HG03460 (cell line): ENCODE measurements at regions not wholly inside any gene's neighbourhood (a gene's known extent, or its start where the extent isn't known, plus 50 kb on each side); places are given as distances from the start of the nearest gene placed in this dataset.
"Not testable (repeated sequence)": the region's sequence is repeated elsewhere in the genome, so short reads cannot be mapped to it uniquely, and the experiment has no call there.

ENCODE experiments used
- ATAC-seq: cut with Tn5 transposase; IDR thresholded peaks from one replicate; pipeline ENCODE4 v1.9.1; 2021; ENCODE audit not compliant: unreplicated experiment

DNA sequence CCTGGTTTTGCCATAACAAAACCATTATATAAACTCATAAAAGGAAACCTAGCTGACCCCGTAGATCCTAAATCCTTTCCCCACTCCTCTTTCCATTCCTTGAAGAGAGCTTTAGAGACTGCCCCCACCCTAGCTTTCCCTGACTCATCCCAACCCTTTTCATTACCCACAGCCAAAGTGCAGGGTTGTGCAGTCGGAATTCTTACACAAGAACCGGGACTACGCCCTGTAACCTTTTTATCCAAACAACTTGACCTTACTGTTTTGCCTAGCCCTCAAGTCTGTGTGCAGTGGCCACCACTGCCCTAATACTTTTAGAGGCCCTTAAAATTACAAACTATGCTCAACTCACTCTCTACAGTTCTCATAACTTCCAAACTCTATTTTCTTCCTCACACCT, 116.0 kb upstream of the PTPN13 start:
- ATAC-seq: not testable (repeated sequence)

DNA sequence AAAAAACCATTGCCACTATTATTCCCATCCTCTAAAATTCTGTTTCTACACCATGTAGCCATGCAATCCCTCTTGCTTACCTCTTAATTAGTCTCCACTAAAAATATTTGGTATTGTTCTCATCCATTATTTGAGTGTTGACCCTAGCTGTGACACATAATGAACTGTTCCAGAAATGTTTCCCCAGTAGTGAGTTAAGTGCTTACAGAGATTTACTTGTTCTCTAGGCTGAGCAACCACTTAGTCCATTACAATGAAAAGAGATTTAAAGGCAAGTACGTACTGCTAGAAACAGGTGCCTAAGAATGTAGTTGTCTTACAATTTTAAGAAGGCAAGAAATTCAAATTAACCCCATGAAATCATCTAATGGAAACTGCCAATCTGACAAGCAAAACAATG, 112.7 kb upstream of the PTPN13 start:
- no peak for ATAC-seq

DNA sequence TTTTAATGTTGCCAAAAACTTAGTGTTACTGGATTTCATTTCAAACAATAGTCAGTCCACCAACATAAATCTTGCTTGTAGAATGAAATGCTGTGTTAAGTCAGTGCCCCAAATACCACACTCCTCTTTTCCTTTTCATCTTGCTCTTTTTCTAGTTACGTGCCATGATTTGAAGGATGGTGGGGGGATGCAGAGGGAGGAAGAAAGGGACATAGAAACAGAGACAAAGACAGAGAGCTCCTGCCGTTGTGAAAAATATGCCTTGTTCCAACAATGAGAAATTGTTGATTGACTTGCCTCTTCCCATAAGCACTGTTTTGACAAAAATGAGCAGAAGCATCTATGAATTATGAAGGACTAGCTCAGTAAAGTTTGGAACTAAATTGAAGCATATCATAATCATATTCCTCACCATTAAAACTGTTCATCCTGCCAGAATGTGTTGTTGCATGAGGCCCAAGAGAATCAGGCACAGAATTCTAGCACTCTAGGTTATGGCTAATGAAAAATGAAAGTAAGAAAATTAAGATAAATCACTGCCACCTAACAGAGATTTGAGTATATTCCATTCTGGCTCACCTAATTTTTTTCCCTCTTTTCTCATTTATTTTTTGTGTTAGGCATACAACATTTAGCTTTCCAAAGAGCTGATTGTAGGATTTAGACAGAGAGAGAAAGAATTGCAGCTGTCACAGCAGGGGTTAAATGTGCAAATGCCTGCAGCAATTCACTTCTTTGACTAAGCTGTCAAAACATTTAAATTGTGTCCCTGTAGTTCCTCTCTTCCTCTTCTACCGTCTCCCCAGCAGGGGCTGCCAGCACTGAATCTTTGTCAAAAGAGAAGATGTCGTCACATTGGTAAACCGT, 111.6 kb upstream of the PTPN13 start:
- no peak for ATAC-seq

DNA sequence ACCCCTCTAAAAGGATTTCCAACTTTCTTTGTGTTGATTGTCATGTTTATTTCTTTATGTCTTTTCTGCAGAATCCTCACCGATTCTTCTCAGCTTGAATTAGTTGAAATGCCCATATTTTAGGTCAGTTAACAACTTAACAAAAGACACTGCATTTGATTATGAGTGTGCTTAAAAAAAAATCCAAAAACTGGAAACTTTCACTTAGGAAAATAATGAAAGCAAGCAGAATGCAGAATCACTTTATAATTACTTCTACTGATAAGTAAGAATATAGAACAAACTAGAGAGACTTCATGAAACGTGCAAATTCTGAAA, 111.0 kb upstream of the PTPN13 start:
- ATAC-seq: no peak

DNA sequence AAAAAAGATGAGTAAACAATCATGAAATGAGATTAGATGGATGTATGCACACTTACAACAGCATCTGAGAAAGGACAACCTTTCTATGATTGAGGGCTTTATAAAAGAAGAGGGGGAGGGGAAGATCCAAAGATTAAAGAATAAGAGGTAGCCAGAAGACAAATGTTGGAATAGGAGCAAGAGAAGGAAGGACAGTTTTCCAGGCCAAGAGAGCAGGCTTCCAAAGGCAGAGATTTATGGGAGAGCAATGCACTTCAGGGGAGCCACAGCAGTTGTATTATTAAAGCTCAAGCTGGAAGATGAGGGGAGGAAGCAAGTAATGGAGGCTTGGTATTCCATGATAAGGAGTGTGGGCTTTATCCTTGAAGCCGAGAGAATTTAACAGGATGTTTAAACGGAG, 110.3 kb upstream of the PTPN13 start:
- ATAC-seq: no peak

DNA sequence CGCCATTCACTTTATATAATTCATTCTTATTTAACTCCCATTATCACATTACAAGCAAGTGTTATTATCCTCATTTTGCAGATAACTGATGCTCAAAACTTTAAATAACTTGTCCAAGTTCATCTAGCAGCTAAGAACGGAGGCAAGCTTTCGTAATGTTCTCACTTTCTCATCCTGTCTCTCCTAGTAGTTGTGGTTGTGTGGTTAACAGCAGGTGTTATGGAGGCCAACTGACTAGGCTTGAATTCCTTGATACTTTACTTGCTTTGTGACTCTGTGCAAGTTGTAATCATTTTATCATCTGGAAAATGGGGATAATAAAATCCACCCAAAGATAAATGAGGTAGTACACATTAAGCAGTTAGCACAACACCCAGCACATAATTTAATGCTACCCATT, 109.9 kb upstream of the PTPN13 start:
- no peak for ATAC-seq

DNA sequence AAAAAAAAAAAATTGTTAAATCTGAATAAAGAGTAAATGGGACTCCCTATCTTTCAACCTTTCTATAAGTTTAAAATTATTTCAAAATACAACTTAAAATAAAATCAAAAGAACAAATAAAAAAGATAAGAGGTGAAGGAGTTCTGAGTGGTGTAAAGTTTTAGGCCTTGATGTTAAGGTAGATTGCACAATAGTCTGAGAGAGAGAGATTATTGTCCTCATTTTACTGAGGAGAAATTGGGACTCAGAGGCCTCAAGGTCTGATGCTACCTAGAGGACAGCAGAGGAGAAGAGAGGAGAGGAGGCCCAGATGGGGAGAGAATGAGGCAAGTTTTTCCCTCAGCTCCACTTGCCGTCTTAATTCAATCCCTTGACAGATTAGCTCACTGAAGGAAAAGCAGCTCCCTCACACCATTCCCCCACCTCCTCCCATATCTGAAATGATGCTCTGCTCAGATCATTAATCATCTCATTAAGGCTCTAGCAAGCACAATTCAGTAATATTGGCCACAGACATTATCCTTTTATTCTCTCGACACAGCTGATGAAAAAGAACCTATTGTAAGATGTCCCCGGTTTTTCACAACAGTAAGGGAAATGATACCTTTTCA, 106.3 kb upstream of the PTPN13 start:
- ATAC-seq: no peak

DNA sequence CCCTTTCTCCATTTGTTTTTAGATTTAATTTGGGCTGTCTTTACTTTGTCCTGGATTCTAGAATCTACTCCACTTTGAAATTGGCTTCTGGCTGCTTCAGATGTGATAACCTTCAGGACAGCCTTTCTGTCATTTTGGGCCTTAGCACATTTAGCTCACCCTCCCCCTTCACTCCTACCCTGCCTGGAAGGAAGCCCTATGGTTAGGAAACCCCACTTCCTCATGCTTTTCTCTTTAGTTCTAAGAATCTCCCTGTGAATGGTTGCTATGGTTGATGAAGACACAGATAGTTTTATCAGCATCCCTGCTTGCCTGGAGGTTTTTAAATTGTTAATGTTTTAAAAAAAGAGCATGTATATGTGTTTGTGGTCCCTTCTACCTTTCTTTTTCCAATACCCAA, 100.7 kb upstream of the PTPN13 start:
- ATAC-seq: no peak

DNA sequence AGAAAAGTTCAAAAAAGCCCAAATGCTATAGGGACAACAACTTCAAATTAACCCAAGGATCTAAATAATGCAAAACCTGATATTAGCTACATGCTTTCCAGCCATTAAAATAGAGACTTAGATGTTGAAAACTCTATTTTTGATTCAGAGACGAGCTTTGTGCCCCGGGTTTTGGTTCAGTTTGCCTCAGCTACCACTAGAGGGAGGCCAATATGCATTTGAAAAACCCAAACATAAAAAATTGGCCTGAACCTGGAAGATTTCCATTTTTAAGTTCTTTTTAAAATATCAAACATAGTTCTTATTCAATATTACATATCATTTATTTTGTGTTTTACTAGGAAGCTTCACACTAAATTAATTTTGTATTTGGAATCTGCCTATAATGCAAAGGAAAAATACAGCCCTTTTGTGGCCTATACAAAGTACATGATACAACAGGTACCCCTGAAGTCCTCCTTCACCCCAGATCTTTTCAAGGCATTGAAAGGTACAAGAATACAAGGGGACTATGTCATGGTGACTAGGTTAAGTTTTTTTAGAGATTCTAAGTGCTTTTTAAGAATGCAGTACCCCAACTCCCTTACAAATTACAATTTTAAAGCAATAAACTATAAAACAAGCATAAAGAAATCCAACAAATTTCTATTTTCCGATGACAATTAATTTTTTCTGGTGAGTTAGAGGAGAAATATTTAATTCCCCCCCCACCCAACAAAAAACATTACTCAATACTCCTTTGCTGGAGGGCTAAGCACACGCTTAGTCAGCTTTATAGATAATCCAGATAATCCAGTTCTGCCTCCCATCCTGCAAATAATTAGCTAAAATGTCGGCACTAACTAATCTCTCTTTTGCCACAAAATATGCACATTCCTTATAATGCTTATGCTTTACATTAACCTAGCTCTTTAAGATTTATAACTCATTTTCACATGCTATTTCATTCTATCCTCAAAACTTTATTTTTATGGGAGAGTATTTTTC, 97.7 kb upstream of the PTPN13 start:
- ATAC-seq: no peak

DNA sequence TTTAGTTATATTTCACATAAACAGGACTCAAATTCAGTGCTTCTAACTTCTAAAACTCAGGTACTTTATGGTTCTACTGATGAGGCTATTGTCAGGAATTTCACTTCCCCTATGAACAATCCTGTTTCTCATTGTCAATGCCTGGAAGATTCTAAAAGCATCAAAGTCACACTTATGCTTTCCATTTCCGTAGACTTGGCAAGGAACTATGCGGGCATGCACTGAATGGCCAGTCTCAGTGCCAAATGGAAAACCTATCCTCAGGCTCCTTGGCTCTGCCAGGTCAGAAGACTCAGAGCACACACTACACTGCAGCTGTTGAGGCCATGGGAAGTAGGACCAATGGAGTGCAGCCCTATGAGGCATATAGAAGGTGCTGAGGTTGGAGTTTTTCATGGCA, 97.0 kb upstream of the PTPN13 start:
- no peak for ATAC-seq

DNA sequence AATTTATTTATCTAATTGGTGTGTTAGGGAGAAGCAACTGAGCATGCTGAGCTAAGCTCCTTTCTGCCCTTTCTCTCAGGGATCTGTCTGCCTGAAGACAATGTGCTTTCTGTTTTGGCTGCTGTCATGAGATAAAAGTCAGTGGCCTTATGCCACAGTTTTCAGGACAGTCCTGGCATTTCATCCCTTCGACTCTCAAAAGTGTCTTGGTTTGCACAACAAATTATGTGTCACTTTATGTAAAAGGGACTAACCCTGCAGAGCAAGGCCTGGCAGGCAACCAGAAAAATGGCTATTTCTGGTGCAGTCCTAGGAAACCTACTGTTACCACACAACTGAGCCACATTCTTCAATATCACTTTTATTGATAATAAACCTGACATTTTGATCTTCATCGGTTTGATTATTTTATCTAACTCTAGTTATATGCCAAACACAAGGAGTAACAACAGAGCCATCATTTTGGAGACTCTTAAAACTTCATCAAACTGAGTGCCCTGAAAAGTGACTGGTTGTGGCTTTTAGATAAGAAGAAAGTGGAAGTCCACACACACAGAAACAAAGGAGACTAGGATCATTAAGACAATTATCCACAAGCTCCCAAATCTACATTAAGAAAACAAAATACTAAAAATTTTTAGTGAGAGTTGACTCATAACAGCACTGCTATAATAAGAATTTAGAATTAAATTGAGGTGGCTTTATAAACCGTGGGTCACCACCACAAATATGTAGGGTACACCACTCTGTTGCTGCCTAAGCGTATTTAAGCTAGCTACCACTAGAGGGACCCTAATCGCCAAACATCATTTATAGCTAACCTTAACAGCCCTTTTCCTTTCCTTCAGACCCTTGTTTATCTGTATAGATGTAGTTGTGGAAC, 95.9 kb upstream of the PTPN13 start:
- peak; percentile 86 for ATAC-seq

DNA sequence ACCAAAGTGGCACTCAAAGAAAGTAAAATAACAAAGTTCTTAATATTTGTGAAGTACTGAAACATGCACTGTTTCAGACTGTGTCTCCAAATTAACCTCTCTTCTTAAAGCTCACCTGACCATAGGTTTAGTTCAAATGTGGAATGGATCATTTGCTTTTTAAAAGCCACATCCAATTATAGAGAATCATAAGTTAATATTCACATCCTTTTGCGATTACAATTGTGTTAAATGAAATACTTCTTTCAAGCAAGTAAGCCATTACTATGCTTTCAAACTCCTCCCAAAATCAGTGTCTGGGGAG, 95.3 kb upstream of the PTPN13 start:
- no peak for ATAC-seq

DNA sequence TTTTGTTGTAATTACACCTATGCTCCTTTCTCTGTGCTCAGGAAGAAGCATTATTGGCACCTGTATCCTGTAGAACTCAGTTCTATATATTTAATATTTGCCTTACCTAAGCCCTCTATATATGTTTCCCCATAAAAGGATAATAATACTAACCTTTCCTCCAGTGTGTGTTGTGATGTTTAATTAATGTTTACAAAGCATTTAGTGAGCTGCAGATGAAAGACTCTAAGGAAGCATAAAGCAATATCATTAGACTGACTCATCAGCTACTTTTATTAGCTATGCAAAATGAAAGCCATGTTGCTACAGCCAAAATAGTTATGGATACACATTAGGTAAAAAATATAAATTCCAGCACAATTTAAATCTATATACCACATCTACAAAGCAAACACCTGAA, 93.6 kb upstream of the PTPN13 start:
- no peak for ATAC-seq

DNA sequence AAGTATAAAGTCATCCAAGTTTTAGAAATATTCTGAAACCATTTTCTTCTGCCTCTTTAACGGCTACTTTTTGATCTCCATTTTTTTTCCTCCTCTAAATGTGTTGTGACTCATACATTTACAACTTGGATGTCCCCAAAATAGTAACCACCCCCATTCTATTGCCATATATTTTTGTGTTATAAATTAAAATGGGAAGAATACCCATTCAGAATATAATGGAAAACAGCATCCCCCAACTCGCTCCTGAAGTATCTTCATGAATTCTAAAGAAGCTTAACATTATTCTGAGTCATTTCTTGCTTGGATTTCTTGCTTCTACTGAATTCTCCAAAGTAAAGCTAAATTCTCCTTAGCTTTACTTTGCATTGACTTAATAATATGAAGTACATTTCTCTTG, 92.0 kb upstream of the PTPN13 start:
- no peak for ATAC-seq

DNA sequence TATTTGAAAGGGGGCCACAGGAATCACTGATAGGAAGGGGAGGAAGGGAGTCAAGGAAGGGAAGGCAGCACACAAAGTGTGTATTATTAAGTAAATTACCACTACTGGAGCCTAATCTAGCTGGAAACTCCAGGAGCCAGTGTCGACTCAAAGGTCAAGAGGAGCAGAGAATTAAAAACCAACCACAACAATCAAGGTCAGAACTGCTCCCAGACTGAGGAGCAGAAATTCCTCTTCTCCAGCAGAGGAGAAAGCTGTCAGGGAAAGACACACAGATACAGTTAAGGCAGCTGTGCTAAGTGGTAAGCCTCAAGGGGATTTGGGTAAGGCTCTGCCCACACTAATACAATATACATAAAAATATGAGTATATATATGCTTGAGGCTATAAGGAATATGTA, 87.5 kb upstream of the PTPN13 start:
- no peak for ATAC-seq

DNA sequence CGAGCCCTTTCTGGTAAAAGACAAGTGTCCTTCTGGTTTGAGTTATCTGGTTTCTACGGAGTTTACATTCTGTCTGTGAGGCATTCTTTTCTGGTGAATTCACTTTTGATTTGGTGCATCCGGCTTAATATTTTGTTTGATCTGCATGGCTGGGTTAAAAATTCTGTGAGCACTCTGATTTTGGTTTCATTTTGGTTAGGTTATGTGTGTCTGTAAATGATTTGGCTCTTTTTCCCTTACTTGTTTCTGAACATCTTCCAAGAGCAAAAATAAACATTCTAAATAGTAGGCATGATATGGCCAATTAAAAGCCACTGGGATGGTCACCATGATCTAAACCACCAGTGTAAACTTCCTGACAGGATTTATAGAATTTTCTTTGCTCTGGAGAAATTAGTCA, 85.7 kb upstream of the PTPN13 start:
- no peak for ATAC-seq

DNA sequence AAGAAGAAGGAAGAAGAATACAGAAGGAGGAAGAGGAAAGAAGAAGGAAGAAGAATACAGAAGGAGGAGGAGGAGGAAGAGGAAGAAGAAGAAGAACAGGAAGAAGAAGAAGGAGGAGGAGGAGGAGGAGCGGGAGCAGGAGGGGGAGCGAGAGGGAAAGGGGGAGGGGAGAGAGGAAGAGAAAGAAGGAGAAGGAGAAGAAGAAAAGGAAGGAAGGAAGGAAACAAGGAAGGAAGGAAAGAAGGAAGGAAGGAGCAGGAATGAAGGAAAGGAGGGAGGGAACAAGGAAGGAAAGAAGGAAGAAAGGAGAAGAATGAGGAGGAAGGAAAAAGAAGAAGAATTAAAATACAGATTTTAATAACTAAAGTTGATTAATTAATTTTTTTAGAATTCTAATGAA, 82.5 kb upstream of the PTPN13 start:
- no peak for ATAC-seq

DNA sequence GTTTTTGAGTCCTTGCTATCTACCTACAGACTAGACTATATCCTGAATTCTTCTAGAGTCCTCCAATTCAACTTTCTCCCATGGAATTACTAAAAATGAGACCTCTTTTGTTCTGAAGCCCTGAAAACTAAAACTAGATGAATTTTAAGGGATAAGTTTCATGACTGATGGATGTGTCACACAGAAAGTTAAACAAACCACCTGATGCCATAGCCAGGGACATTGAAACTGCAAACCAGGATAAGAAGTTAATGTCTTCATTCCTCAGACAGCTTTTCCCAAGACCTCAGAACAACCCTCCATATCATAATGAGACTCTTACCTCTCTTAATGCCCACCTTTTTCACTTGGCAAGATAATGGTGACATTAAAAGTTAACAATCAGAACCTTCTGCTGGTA, 81.5 kb upstream of the PTPN13 start:
- ATAC-seq: no peak

DNA sequence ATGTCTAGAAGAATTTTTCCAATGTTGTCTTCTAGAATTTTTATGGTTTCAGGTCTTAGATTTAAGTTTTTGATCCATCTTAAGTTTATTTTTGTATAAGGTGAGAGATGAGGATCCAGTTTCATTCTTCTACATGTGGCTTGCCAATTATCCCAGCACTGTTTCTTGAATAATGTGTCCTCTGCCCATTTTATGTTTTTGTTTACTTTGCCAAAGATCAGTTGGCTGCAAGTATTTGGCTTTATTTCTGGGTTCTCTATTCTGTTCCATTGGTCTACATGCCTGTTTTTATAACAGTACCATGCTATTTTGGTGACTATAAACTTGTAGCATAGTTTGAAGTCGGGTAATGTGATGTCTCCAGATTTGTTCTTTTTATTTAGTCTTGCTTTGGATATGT, 78.2 kb upstream of the PTPN13 start:
- ATAC-seq: not testable (repeated sequence)

DNA sequence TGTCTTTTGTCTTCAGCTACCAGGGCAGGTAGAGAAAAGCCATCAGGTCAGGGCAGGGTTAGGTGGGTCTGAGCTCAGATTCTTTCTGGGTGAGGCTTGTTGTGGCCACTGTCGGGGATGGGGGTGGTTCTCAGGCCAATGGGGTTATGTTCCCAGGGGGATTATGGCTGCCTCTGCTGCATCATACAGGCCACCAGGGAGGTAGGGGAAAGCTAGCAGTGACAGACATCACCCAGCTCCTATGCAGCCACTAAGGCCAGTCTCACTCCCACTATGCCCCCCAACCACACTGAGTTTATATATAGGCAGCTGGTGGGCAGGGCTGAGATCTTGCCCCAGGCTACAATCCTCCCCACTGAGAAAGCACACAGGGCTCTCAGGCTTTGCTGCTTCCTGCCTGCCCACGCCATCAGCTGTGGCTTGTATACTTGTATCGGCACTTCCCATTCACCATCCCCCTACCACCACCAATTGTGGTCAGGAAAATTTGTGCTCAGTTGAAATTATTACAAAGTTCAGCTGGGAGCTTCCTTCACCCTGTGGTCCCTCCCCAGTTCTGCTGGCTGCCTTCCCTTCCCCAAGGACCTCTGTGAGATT, 72.6 kb upstream of the PTPN13 start:
- ATAC-seq: no peak

DNA sequence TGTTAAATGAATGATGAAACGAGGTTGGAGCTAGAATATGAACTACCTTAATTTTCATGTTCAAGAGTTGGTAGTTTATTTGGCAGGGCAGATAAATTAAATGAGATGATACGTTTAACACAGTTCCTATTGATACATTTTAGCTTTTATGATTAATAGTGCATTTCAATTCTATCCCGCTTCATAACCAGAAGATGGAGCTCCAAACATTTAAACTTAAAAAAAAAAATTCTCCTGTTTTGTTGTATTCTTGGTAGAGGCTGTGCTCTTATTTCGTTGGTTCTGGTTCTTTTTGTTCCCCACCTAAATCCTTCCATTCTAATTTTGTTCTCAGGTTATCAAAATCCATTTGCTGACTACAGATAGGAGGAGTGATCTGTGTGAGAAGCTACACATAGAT, 71.8 kb upstream of the PTPN13 start:
- ATAC-seq: no peak
